ENCODE measurements at regions not wholly inside any gene's neighbourhood (a gene's known extent, or its start where the extent isn't known, plus 50 kb on each side); places are given as distances from the start of the nearest gene placed in this dataset.

GRCh38 chr16:82470620-82471152 is 156.1 kb upstream of the CDH13 start:
- no peak for DNase-seq (ENCODE audit: extremely low spot score)
- CTCF ChIA-PET = no interaction called here
- POLR2A ChIA-PET = no interaction called here
- TF ChIP-seq LEF1 (IDR thresholded peaks at IDR 0.05; ENCODE audit: borderline replicate concordance) (no peak), L3MBTL2 (conservative IDR thresholded peaks at IDR 0.05) (no peak)

GRCh38 chr16:82470016-82470415 is 156.8 kb upstream of the CDH13 start:
- no peak for DNase-seq (ENCODE audit: extremely low spot score)
- CTCF ChIA-PET = no interaction called here
- TF ChIP-seq PKNOX1 (IDR thresholded peaks at IDR 0.05) = no peak
- TF ChIP-seq NFRKB (IDR thresholded peaks at IDR 0.05) = no peak
- no peak for TF ChIP-seq BHLHE40 (IDR thresholded peaks at IDR 0.05; ENCODE audit: borderline replicate concordance)
- no peak for TF ChIP-seq FOXK2 (IDR thresholded peaks at IDR 0.05)
- TF ChIP-seq LEF1 (IDR thresholded peaks at IDR 0.05; ENCODE audit: borderline replicate concordance) = no peak
- no peak for TF ChIP-seq SP1 (IDR thresholded peaks at IDR 0.05)
- no peak for TF ChIP-seq TARDBP (IDR thresholded peaks at IDR 0.05)
- no peak for TF ChIP-seq ZNF384 (IDR thresholded peaks at IDR 0.05)
- no peak for TF ChIP-seq FOXM1 (IDR thresholded peaks at IDR 0.05; ENCODE audit: borderline replicate concordance)
- no peak for TF ChIP-seq ELF4 (IDR thresholded peaks at IDR 0.05)
- no peak for TF ChIP-seq SUZ12 (IDR thresholded peaks at IDR 0.05)
- TF ChIP-seq CTBP1 (IDR thresholded peaks at IDR 0.05; ENCODE audit: borderline replicate concordance) = no peak
- no peak for TF ChIP-seq L3MBTL2 (conservative IDR thresholded peaks at IDR 0.05)
- TF ChIP-seq HDGF (IDR thresholded peaks at IDR 0.05; ENCODE audit: borderline replicate concordance) = no peak
- no peak for TF ChIP-seq FOXA1 (IDR thresholded peaks at IDR 0.05)
- no peak for TF ChIP-seq ARNT (IDR thresholded peaks at IDR 0.05)
- POLR2A ChIA-PET = no interaction called here

GRCh38 chr16:82464187-82464586 is 162.6 kb upstream of the CDH13 start:
- POLR2A ChIA-PET = no interaction called here
- DNase-seq (ENCODE audit: extremely low spot score) = no peak
- CTCF ChIA-PET = no interaction called here
- no peak for TF ChIP-seq FOXK2 (IDR thresholded peaks at IDR 0.05)
- no peak for TF ChIP-seq BHLHE40 (IDR thresholded peaks at IDR 0.05; ENCODE audit: borderline replicate concordance)
- no peak for TF ChIP-seq L3MBTL2 (conservative IDR thresholded peaks at IDR 0.05)
- no peak for TF ChIP-seq TARDBP (IDR thresholded peaks at IDR 0.05)
- no peak for TF ChIP-seq FOXM1 (IDR thresholded peaks at IDR 0.05; ENCODE audit: borderline replicate concordance)
- TF ChIP-seq ELF4 (IDR thresholded peaks at IDR 0.05) = no peak
- TF ChIP-seq NFRKB (IDR thresholded peaks at IDR 0.05) = no peak
- TF ChIP-seq SP1 (IDR thresholded peaks at IDR 0.05) = no peak
- TF ChIP-seq PKNOX1 (IDR thresholded peaks at IDR 0.05) = no peak
- TF ChIP-seq ZNF384 (IDR thresholded peaks at IDR 0.05) = no peak
- TF ChIP-seq ARNT (IDR thresholded peaks at IDR 0.05) = no peak

GRCh38 chr16:82460766-82461165 is 166.0 kb upstream of the CDH13 start:
- DNase-seq (ENCODE audit: extremely low spot score) = no peak
- TF ChIP-seq ELF4 (IDR thresholded peaks at IDR 0.05) (no peak), CTBP1 (IDR thresholded peaks at IDR 0.05; ENCODE audit: borderline replicate concordance) (no peak), NFRKB (IDR thresholded peaks at IDR 0.05) (no peak), BHLHE40 (IDR thresholded peaks at IDR 0.05; ENCODE audit: borderline replicate concordance) (no peak), FOXK2 (IDR thresholded peaks at IDR 0.05) (no peak), PKNOX1 (IDR thresholded peaks at IDR 0.05) (no peak), SUZ12 (IDR thresholded peaks at IDR 0.05) (no peak), ZNF384 (IDR thresholded peaks at IDR 0.05) (no peak), FOXM1 (IDR thresholded peaks at IDR 0.05; ENCODE audit: borderline replicate concordance) (no peak), ARNT (IDR thresholded peaks at IDR 0.05) (no peak), SP1 (IDR thresholded peaks at IDR 0.05) (no peak), FOXA1 (IDR thresholded peaks at IDR 0.05) (no peak), LEF1 (IDR thresholded peaks at IDR 0.05; ENCODE audit: borderline replicate concordance) (no peak), L3MBTL2 (conservative IDR thresholded peaks at IDR 0.05) (no peak)
- CTCF ChIA-PET = no interaction called here
- POLR2A ChIA-PET = no interaction called here

- POLR2A ChIA-PET = no interaction called here
- DNase-seq (ENCODE audit: extremely low spot score) = no peak
- CTCF ChIA-PET = no interaction called here
- TF ChIP-seq L3MBTL2 (conservative IDR thresholded peaks at IDR 0.05) (no peak), PKNOX1 (IDR thresholded peaks at IDR 0.05) (no peak), FOXK2 (IDR thresholded peaks at IDR 0.05) (no peak), FOXM1 (IDR thresholded peaks at IDR 0.05; ENCODE audit: borderline replicate concordance) (no peak), ARNT (IDR thresholded peaks at IDR 0.05) (no peak), CTBP1 (IDR thresholded peaks at IDR 0.05; ENCODE audit: borderline replicate concordance) (no peak), SP1 (IDR thresholded peaks at IDR 0.05) (no peak), ZNF384 (IDR thresholded peaks at IDR 0.05) (no peak), FOXA1 (IDR thresholded peaks at IDR 0.05) (no peak), HDGF (IDR thresholded peaks at IDR 0.05; ENCODE audit: borderline replicate concordance) (no peak), ELF4 (IDR thresholded peaks at IDR 0.05) (no peak), BHLHE40 (IDR thresholded peaks at IDR 0.05; ENCODE audit: borderline replicate concordance) (no peak), NFRKB (IDR thresholded peaks at IDR 0.05) (no peak), LEF1 (IDR thresholded peaks at IDR 0.05; ENCODE audit: borderline replicate concordance) (no peak), SUZ12 (IDR thresholded peaks at IDR 0.05) (no peak), TARDBP (IDR thresholded peaks at IDR 0.05) (no peak)
Observed at GRCh38 chr16:82459580-82460256, 167.1 kb upstream of the CDH13 start.

All from HEK293T (cell line).